SU-DHL-6 (cell line): ENCODE measurements at regions not wholly inside any gene's neighbourhood (a gene's known extent, or its start where the extent isn't known, plus 50 kb on each side); places are given as distances from the start of the nearest gene placed in this dataset.
"Not testable (repeated sequence)": the region's sequence is repeated elsewhere in the genome, so short reads cannot be mapped to it uniquely, and the experiment has no call there.

Source experiments
- H2AFZ ChIP-seq: fragments of 200-600 bp; sonication (generic); 2 replicates; pipeline ENCODE4 v1.6.1; 2014; ENCODE audit warnings: low read depth, mild to moderate bottlenecking, moderate library complexity, mixed read lengths, antibody characterized with exemption, low read length; ENCODE audit not compliant: severe bottlenecking
- H3F3A ChIP-seq: fragments of 200-600 bp; shearing (Covaris generic); 2 replicates; pipeline ENCODE4 v1.6.0; 2016; ENCODE audit warnings: antibody characterized with exemption, mild to moderate bottlenecking; ENCODE audit not compliant: insufficient read depth
- H3K27ac ChIP-seq: fragments of 200-600 bp; sonication (generic); 2 replicates; pipeline ENCODE4 v1.5.1; 2016; ENCODE audit warnings: low read depth, mild to moderate bottlenecking, low read length, moderate library complexity, mixed read lengths
- H3K27me3 ChIP-seq: fragments of 200-600 bp; sonication (generic), shearing (Covaris generic); 2 replicates; pipeline ENCODE4 v1.6.0; 2014; ENCODE audit warnings: mild to moderate bottlenecking, low read length
- H3K36me3 ChIP-seq: fragments of 200-600 bp; sonication (generic); 2 replicates; pipeline ENCODE4 v1.6.1; 2014; ENCODE audit warnings: mild to moderate bottlenecking, low read length, mixed read lengths
- H3K4me2 ChIP-seq: fragments of 300-600, 200-600 bp; shearing (Covaris generic), sonication (generic); 2 replicates; pipeline ENCODE4 v1.6.0; 2014; ENCODE audit warnings: low read length, low read depth, mild to moderate bottlenecking; ENCODE audit not compliant: poor library complexity, severe bottlenecking
- H3K4me3 ChIP-seq: fragments of 200-600 bp; sonication (generic); 2 replicates; pipeline ENCODE4 v1.5.1; 2014; ENCODE audit warnings: antibody characterized with exemption, low read length, mild to moderate bottlenecking, mixed read lengths; ENCODE audit not compliant: insufficient read depth, poor library complexity, severe bottlenecking
- H3K79me2 ChIP-seq: fragments of 200-600 bp; sonication (generic); 2 replicates; pipeline ENCODE4 v1.6.1; 2014; ENCODE audit warnings: mild to moderate bottlenecking, low read length, moderate library complexity; ENCODE audit not compliant: insufficient read depth
- H3K9ac ChIP-seq: fragments of 200-600 bp; sonication (generic); 2 replicates; pipeline ENCODE4 v1.7.0; 2014; ENCODE audit warnings: mild to moderate bottlenecking, low read length
- H3K9me2 ChIP-seq: fragments of 200-600 bp; sonication (generic); replicated peaks from 2 replicates; pipeline ENCODE4 v1.6.1; 2014; ENCODE audit warnings: low read length; ENCODE audit not compliant: insufficient read depth
- H3K9me3 ChIP-seq: fragments of 200-600 bp; sonication (generic); 2 replicates; pipeline ENCODE4 v1.6.1; 2014; ENCODE audit warnings: low read length, mixed read lengths; ENCODE audit not compliant: insufficient read depth
- H4K20me1 ChIP-seq: fragments of 200-600 bp; sonication (generic); 2 replicates; pipeline ENCODE4 v1.6.1; 2014; ENCODE audit warnings: low read depth, mild to moderate bottlenecking, antibody characterized with exemption, low read length, moderate library complexity, mixed read lengths
- EZH2phosphoT487 ChIP-seq: fragments of 200-600 bp; sonication (generic), shearing (Covaris generic); conservative IDR thresholded peaks from 2 replicates; pipeline ENCODE4 v1.6.1; 2018; ENCODE audit warnings: mild to moderate bottlenecking, antibody characterized with exemption, low read length, moderate library complexity, mixed read lengths
- TF ChIP-seq, protein P1 (sequence below): fragments of 200-600 bp; sonication (generic); IDR thresholded peaks from one replicate; pipeline ENCODE4 v1.5.1; 2017; ENCODE audit warnings: antibody characterized with exemption, mild to moderate bottlenecking, low read length, moderate library complexity; ENCODE audit not compliant: insufficient read depth, poor library complexity, severe bottlenecking

DNA sequence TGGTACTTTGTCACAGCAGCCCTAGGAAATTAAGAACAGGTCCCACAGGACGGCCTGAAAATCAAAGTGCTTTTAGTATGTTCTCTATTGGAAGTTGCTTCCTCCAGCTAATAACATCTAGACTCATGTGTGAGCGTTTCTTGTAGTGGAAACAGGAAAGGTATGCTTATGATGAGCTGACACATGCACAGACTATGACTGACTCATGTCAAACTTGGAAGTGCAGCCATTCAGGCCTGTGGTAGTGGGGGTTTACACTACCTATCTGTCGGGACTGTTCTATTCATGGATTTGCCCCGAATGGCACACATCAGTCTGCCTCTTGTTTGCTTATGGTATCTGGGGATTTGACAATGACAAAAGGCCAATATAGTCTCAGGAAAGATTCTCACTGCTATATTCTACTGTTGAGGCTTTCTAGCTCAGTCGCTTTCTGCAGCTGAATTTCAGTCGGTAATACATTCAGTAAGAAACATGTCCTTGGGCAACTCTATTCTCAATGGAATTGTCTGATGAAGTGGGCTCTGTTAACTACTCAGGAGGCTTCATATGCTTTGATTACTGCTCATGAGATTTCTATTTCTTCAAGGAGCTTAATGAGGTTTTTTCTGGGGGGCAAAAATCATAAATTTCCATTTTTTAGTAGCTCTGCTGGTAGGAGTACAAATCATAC, 270.3 kb upstream of the DAAM1 start:
- Histone ChIP-seq H3K79me2 (no peaks in the 10 kb centered on the region), H2AFZ (no peak overlapping the region), H3K36me3 (no peaks in the 10 kb centered on the region), H3K9me3 (no peaks in the 10 kb centered on the region), H3K27ac (no peak overlapping the region), H3K9ac (no peak overlapping the region), H4K20me1 (no peaks in the 10 kb centered on the region), H3F3A (no peaks in the 10 kb centered on the region), H3K4me3 (no peak overlapping the region), H3K4me2 (no peak overlapping the region), H3K27me3 (no peaks in the 10 kb centered on the region), H3K9me2 (no peaks in the 10 kb centered on the region)
- TF ChIP-seq EZH2phosphoT487 = no peak
- TF ChIP-seq, protein P1, sequence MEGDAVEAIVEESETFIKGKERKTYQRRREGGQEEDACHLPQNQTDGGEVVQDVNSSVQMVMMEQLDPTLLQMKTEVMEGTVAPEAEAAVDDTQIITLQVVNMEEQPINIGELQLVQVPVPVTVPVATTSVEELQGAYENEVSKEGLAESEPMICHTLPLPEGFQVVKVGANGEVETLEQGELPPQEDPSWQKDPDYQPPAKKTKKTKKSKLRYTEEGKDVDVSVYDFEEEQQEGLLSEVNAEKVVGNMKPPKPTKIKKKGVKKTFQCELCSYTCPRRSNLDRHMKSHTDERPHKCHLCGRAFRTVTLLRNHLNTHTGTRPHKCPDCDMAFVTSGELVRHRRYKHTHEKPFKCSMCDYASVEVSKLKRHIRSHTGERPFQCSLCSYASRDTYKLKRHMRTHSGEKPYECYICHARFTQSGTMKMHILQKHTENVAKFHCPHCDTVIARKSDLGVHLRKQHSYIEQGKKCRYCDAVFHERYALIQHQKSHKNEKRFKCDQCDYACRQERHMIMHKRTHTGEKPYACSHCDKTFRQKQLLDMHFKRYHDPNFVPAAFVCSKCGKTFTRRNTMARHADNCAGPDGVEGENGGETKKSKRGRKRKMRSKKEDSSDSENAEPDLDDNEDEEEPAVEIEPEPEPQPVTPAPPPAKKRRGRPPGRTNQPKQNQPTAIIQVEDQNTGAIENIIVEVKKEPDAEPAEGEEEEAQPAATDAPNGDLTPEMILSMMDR = no peak

DNA sequence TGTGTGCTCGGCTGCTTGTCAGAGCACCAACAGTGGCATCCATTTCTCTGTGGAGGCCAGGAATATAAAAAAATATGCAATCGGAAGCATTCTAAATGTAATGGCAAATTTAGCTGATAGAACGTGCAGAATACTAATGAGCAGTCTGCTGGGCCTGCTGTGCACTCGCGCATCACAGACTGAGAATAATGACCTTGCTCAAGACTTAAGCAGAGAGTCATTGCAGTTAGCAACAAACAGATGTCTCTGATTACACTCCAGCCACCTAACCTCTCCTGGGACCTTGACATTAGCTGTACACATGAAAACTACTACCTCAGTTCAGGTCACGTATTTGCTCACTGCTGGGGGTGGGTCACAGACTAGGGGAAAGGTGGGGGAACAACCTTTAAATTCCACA, 269.2 kb upstream of the DAAM1 start:
- Histone ChIP-seq H3K4me3 (no peak overlapping the region), H3K9ac (no peak overlapping the region), H4K20me1 (no peaks in the 10 kb centered on the region), H3K27ac (no peak overlapping the region), H3K27me3 (no peaks in the 10 kb centered on the region), H3F3A (no peaks in the 10 kb centered on the region), H3K36me3 (no peaks in the 10 kb centered on the region), H3K4me2 (no peak overlapping the region), H3K9me3 (no peaks in the 10 kb centered on the region), H3K79me2 (no peaks in the 10 kb centered on the region), H2AFZ (no peak overlapping the region), H3K9me2 (no peaks in the 10 kb centered on the region)
- TF ChIP-seq, protein P1 = no peak
- TF ChIP-seq EZH2phosphoT487 = no peak

DNA sequence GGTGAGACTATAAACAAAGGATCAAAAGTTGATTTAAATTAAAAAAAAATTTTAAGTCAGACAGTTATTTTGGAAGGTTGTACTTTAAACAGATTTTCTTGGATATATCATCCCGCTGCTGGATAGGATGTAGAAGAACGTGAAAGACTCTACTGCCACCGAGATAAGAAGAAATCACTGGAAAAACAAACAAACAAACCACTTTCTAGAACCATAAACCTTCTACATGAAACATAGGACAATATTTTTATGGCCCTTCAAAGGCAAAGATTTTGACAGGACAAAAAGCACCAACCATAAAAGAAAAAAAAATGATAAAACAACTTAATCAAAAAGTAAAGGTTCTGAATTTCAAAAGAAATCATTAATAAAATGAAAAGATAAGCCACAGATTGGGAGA, 268.2 kb upstream of the DAAM1 start:
- H3F3A ChIP-seq = no peaks in the 10 kb centered on the region
- no peaks in the 10 kb centered on the region for H3K79me2 ChIP-seq
- no peaks in the 10 kb centered on the region for H3K36me3 ChIP-seq
- no peak overlapping the region for H3K4me2 ChIP-seq
- no peaks in the 10 kb centered on the region for H3K27me3 ChIP-seq
- no peak overlapping the region for H3K27ac ChIP-seq
- no peak overlapping the region for H3K9ac ChIP-seq
- no peaks in the 10 kb centered on the region for H3K9me3 ChIP-seq
- H2AFZ ChIP-seq = no peak overlapping the region
- no peak overlapping the region for H3K4me3 ChIP-seq
- TF ChIP-seq, protein P1 = no peak
- TF ChIP-seq EZH2phosphoT487 = no peak
- no peaks in the 10 kb centered on the region for H4K20me1 ChIP-seq
- H3K9me2 ChIP-seq = no peaks in the 10 kb centered on the region

DNA sequence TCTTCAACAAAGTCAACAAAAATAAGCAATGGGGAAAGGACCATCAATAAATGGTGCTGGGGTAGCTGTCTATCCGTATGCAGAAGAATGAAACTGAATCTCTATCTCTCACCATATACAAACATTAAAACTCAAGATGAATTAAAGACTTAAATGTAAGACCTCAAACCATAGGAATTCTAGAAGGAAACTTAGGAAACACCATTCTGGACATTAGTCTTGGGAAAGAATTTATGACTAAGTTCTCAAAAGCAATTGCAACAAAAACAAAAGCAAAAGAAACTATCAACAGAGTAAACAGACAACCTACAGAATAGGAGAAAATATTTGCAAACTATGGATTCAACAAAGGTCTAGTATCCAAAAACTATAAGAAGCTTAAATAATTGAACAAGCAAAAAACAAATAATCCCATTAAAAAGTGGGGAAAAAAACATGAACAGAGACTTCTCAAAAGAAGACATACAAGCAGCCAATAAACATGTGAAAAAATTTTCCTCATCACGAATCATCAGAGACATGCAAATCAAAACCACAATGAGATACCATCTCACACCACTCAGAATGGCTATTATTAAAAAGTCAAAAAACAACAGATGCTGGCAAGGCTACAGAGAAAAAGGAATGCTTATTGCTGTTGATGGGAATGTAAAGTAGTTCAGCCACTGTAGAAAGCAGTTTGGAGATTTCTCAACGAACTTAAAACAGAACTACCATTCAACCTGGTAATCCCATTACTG, 266.1 kb upstream of the DAAM1 start:
- H3K27me3 ChIP-seq, H3K9me2 ChIP-seq, H2AFZ ChIP-seq, H3F3A ChIP-seq, H4K20me1 ChIP-seq, H3K79me2 ChIP-seq, H3K36me3 ChIP-seq, H3K4me3 ChIP-seq, H3K27ac ChIP-seq, H3K4me2 ChIP-seq, H3K9ac ChIP-seq, H3K9me3 ChIP-seq: not testable (repeated sequence)
